ENCODE measurements at regions not wholly inside any gene's neighbourhood (a gene's known extent, or its start where the extent isn't known, plus 50 kb on each side); places are given as distances from the start of the nearest gene placed in this dataset.

GRCh38 chr2:64394153-64394552 lies 59.8 kb upstream of the LGALSL start:
- POLR2A ChIA-PET (ENCODE audit: partially characterized antibody), result no interaction called here
- H3K4me3 ChIP-seq (ENCODE audit: extremely low read depth in 1 of 4, insufficient read depth in 2 of 4, low read depth in 3 of 4, low read length in 4 of 4), result no peak overlapping the region
- DNase-seq (ENCODE audit: low read depth in 1 of 2, low spot score in 2 of 2) (no peak), FAIRE-seq (no peak)
- WGBS, 2 experiments (ENCODE audit: extremely low coverage in 1 of 2, insufficient coverage in 1 of 2, insufficient read length in 1 of 2, insufficient replicate concordance in 2 of 2, low coverage in 1 of 2, low lambda C conversion rate in 2 of 2, missing lambda C conversion rate in 1 of 2), result 91% methylated on average over 3 of the region's 3 CpGs; no CpG with 5 or more reads in 1 of the 2 experiments
- H3K4me1 ChIP-seq (replicated peaks in 1 of 4; ENCODE audit: control insufficient read depth in 3 of 4, insufficient read depth in 4 of 4, low read length in 3 of 4), result no peaks in the 10 kb centered on the region
- H3K18ac ChIP-seq (ENCODE audit: extremely low read depth, low read length), result no peak overlapping the region
- no peak overlapping the region for H3K4me2 ChIP-seq (ENCODE audit: insufficient read depth in 1 of 2, low read depth in 2 of 2, low read length in 2 of 2)
- H2BK20ac ChIP-seq (ENCODE audit: low read length), result no peak overlapping the region
- no peak overlapping the region for H4K5ac ChIP-seq (ENCODE audit: insufficient read length, low read depth, low read length)
- H3K23me2 ChIP-seq (ENCODE audit: low read depth, low read length), result no peaks in the 10 kb centered on the region
- no peaks in the 10 kb centered on the region; a peak in 1 of 8 replicates for H3K36me3 ChIP-seq (ENCODE audit: control insufficient read depth in 2 of 4, insufficient read depth in 4 of 4, low read length in 3 of 4)
- H4K20me1 ChIP-seq (replicated peaks in 1 of 2; ENCODE audit: control insufficient read depth in 1 of 2, insufficient read depth in 2 of 2, low read length in 2 of 2), result no peaks in the 10 kb centered on the region
- H3K9me3 ChIP-seq (ENCODE audit: insufficient read depth in 2 of 2, low read depth in 1 of 2, low read length in 1 of 2), result no peaks in the 10 kb centered on the region
- H3K9ac ChIP-seq (replicated peaks in 1 of 4; ENCODE audit: extremely low read depth in 1 of 4, low read depth in 3 of 4, low read length in 3 of 4), result no peak overlapping the region
- no peak overlapping the region for H3K14ac ChIP-seq (ENCODE audit: insufficient read length)
- H2BK12ac ChIP-seq (ENCODE audit: low read depth, low read length), result no peak overlapping the region
- no peak overlapping the region for H2BK5ac ChIP-seq (ENCODE audit: low read depth, low read length)
- H3K4ac ChIP-seq (replicated peaks; ENCODE audit: insufficient read length, low read depth, low read length), result no peak overlapping the region
- no peak overlapping the region for H2BK120ac ChIP-seq (replicated peaks; ENCODE audit: low read depth, low read length)
- no peak overlapping the region for H4K8ac ChIP-seq (ENCODE audit: extremely low read depth, insufficient read depth, low read length)
- H3K27ac ChIP-seq (ENCODE audit: low read depth, low read length), result no peak overlapping the region
- CTCF ChIA-PET (ENCODE audit: partially characterized antibody), result interaction anchor here (1.3 kb wide), 1 partner anchor 63 kb away, joined by 3 read pairs; no protein-coding TSS in a partner anchor
- no peak overlapping the region for H4K91ac ChIP-seq (replicated peaks; ENCODE audit: insufficient read length, low read length)
- no peak overlapping the region for H2BK15ac ChIP-seq (ENCODE audit: low read length)
- no peak overlapping the region for H3K23ac ChIP-seq (ENCODE audit: insufficient read length)
- H3K79me2 ChIP-seq (ENCODE audit: control insufficient read depth in 1 of 2, insufficient read depth in 2 of 2, low read length in 2 of 2), result no peaks in the 10 kb centered on the region
- H3K79me1 ChIP-seq (ENCODE audit: low read depth, low read length), result no peaks in the 10 kb centered on the region
- H2AK5ac ChIP-seq (ENCODE audit: low read depth, low read length), result no peak overlapping the region
- H2AFZ ChIP-seq (ENCODE audit: low read length), result no peak overlapping the region
- no peak overlapping the region for H3K56ac ChIP-seq (replicated peaks; ENCODE audit: insufficient read length, low read depth, low read length)
- H3K27me3 ChIP-seq (replicated peaks in 1 of 4; ENCODE audit: control insufficient read depth in 3 of 4, extremely low read depth in 1 of 4, insufficient read depth in 3 of 4, low read length in 3 of 4), result no peaks in the 10 kb centered on the region
- no peak for TF ChIP-seq TCF12 (IDR thresholded peaks at IDR 0.05; ENCODE audit: low read depth, low read length)
- no peak for TF ChIP-seq POLR2AphosphoS5 (IDR thresholded peaks at IDR 0.05; ENCODE audit: low read depth, low read length)
- TF ChIP-seq SIX5 (IDR thresholded peaks at IDR 0.05; ENCODE audit: low read depth, low read length), result no peak
- no peak for TF ChIP-seq BRCA1 (IDR thresholded peaks at IDR 0.05; ENCODE audit: low read depth, low read length)
- no peak for TF ChIP-seq RNF2 (IDR thresholded peaks at IDR 0.05; ENCODE audit: borderline replicate concordance, low read depth, low read length, missing control alignments, poor library complexity, severe bottlenecking)
- TF ChIP-seq CEBPB (IDR thresholded peaks at IDR 0.05; ENCODE audit: low read depth, low read length), result no peak
- TF ChIP-seq CHD2 (IDR thresholded peaks at IDR 0.05; ENCODE audit: low read length), result no peak
- no peak for TF ChIP-seq SRF (IDR thresholded peaks at IDR 0.05; ENCODE audit: low read depth, low read length)
- no peak for TF ChIP-seq NANOG (IDR thresholded peaks at IDR 0.05; ENCODE audit: insufficient read depth, low read depth, low read length, poor library complexity, severe bottlenecking)
- no peak for TF ChIP-seq HDAC6 (IDR thresholded peaks at IDR 0.05; ENCODE audit: low read depth, low read length)
- TF ChIP-seq SUZ12 (IDR thresholded peaks at IDR 0.05; ENCODE audit: low read length), result no peak
- no peak for TF ChIP-seq JUND (IDR thresholded peaks at IDR 0.05; ENCODE audit: low read length)
- no peak for TF ChIP-seq SP2 (IDR thresholded peaks at IDR 0.05; ENCODE audit: low read length)
- no peak for TF ChIP-seq POLR2A (IDR thresholded peaks at IDR 0.05; ENCODE audit: control extremely low read depth in 1 of 2, low read depth in 2 of 2, low read length in 2 of 2)
- TF ChIP-seq CREB1 (IDR thresholded peaks at IDR 0.05), result no peak
- TF ChIP-seq JUN (IDR thresholded peaks at IDR 0.05; ENCODE audit: low read depth, low read length), result no peak

Data from H1 (cell line).